Kidney (tissue), 13 donors: ENCODE measurements at regions not wholly inside any gene's neighbourhood (a gene's known extent, or its start where the extent isn't known, plus 50 kb on each side); places are given as distances from the start of the nearest gene placed in this dataset.

Experiments used
- DNase-seq, 5 donors: peaks; one replicate each; pipeline ENCODE4 v3.0.0-alpha.2; 2013 to 2020
- FAIRE-seq: peaks from 2 replicates; lab custom pipeline; 2012; peaks lifted over from hg19 to GRCh38; lab: Jason Lieb, UNC
- H3K27ac ChIP-seq, 2 donors: one replicate each; pipeline ENCODE4 v1.7.0; 2013; ENCODE audit warnings: low read depth in 2 of 2, low read length in 2 of 2, inconsistent platforms in 1 of 2
- H3K27me3 ChIP-seq: one replicate; pipeline ENCODE4 v1.7.1; 2013; ENCODE audit warnings: low read length, inconsistent platforms; ENCODE audit not compliant: control insufficient read depth, insufficient read depth
- H3K36me3 ChIP-seq, 3 donors: one replicate each; pipeline versions ENCODE4 v1.7.0 to v1.7.1; 2013; ENCODE audit warnings: low read length in 3 of 3, control low read depth in 1 of 3, inconsistent platforms in 1 of 3; ENCODE audit not compliant: insufficient read depth in 3 of 3, control insufficient read depth in 2 of 3
- H3K4me1 ChIP-seq, 3 donors: one replicate each; pipeline versions ENCODE4 v1.7.0 to v1.7.1; 2013; ENCODE audit warnings: low read length in 3 of 3, inconsistent platforms in 1 of 3, low read depth in 1 of 3; ENCODE audit not compliant: control insufficient read depth in 2 of 3, insufficient read depth in 2 of 3
- H3K4me3 ChIP-seq, 3 donors: one replicate each; pipeline versions ENCODE4 v1.7.0 to v1.8.1; 2013; ENCODE audit warnings: low read length in 3 of 3, control low read depth in 1 of 3, inconsistent platforms in 1 of 3
- H3K9ac ChIP-seq, 3 donors: one replicate each; pipeline versions ENCODE4 v1.7.0 to v1.7.1; 2013; ENCODE audit warnings: low read length in 3 of 3, control low read depth in 1 of 3, inconsistent platforms in 1 of 3
- H3K9me3 ChIP-seq, 3 donors: one replicate each; pipeline versions ENCODE4 v1.7.0 to v1.7.1; 2013; ENCODE audit warnings: low read length in 3 of 3, control low read depth in 1 of 3, inconsistent platforms in 1 of 3; ENCODE audit not compliant: control insufficient read depth in 2 of 3, insufficient read depth in 1 of 3
- intact Hi-C: fragments of 100-400 bp; cut with DNase I; formaldehyde crosslinking; loops from one replicate; pipeline ENCODE4 v1.11.1; 2022
- TF ChIP-seq, protein P1 (sequence below): IDR thresholded peaks from 3 replicates; pipeline ENCODE4 v1.5.1; 2012; ENCODE audit warnings: mild to moderate bottlenecking, moderate library complexity, borderline replicate concordance; ENCODE audit not compliant: insufficient read depth; ENCODE audit errors: extremely low read depth
- donor health status: control.
- donor health status: control.
- donor health status: control.
- donor health status: control.
- donor health status: control.
- donor health status: DM: yes; HTN: yes; CAD: no.
- donor health status: Normal renal cell carcinoma (clear cell type).

DNA sequence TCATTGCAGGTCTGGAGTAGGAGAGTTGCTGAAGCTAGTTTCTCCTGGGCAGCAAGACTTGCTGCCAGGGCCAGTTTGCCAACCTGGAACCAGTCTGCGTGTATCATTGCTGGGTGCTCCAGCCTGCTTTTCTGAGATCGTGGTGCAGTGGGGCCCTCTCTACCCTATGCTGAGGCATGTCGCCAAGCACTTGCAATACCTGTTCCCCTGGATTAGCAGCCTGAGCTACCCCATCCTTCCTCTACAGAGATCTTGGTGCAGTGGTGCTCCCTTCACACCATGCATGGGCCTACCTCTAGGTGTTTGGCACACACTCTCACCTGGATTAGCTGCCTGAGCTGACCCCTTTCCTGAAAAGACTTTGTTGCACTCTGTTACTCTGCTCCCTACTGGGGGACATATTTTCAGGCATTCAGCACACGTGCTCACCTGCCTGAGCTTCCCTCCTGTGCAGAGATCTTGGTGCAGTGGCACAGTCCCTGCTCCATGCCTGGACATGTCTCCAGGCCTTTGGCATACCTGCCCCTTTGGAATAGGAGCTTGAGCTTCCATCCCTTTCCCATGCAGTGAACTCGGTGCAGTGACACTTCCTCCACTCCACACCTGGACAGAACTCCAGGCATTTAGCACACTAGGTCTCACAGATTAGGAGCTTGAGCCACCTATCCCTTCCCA is 133.7 kb upstream of the CXCL13 start:
- Histone ChIP-seq H3K27me3 (no peaks in the 10 kb centered on the region), H3K4me3 (no peak overlapping the region), H3K9me3 (no peaks in the 10 kb centered on the region), H3K36me3 (no peaks in the 10 kb centered on the region), H3K4me1 (no peaks in the 10 kb centered on the region), H3K27ac (no peak overlapping the region), H3K9ac (no peak overlapping the region)
- TF ChIP-seq, protein P1, sequence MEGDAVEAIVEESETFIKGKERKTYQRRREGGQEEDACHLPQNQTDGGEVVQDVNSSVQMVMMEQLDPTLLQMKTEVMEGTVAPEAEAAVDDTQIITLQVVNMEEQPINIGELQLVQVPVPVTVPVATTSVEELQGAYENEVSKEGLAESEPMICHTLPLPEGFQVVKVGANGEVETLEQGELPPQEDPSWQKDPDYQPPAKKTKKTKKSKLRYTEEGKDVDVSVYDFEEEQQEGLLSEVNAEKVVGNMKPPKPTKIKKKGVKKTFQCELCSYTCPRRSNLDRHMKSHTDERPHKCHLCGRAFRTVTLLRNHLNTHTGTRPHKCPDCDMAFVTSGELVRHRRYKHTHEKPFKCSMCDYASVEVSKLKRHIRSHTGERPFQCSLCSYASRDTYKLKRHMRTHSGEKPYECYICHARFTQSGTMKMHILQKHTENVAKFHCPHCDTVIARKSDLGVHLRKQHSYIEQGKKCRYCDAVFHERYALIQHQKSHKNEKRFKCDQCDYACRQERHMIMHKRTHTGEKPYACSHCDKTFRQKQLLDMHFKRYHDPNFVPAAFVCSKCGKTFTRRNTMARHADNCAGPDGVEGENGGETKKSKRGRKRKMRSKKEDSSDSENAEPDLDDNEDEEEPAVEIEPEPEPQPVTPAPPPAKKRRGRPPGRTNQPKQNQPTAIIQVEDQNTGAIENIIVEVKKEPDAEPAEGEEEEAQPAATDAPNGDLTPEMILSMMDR: no peak
- FAIRE-seq (no peak), DNase-seq (no peak)
- intact Hi-C loops: no loop called here

DNA sequence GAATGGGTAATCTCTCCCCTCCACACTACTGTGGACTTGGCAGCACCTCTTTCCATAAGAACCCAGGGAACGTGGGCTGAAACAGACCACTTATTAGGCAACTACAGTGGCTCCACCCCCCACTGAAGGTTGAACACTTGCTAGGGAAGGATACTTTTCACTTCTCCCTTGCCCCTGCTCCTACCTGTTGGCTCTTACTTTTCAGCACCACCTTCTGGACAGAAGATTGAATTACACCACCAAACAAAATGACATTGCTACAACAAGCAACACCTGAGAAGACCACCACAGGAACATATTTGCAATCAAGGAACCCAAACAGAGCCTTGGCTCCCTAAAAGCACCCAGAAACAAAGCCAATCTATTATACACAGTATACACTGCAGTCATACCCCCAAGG is 132.1 kb upstream of the CXCL13 start:
- no peak overlapping the region for H3K9ac ChIP-seq
- H3K4me1 ChIP-seq: no peaks in the 10 kb centered on the region
- H3K27ac ChIP-seq: no peak overlapping the region
- intact Hi-C loops: no loop called here
- FAIRE-seq (no peak), DNase-seq (peak in 1 of 5 donors; percentile 3)
- no peak overlapping the region for H3K4me3 ChIP-seq
- H3K36me3 ChIP-seq: no peaks in the 10 kb centered on the region
- no peaks in the 10 kb centered on the region for H3K9me3 ChIP-seq
- no peaks in the 10 kb centered on the region for H3K27me3 ChIP-seq
- TF ChIP-seq, protein P1: peak; percentile 12

DNA sequence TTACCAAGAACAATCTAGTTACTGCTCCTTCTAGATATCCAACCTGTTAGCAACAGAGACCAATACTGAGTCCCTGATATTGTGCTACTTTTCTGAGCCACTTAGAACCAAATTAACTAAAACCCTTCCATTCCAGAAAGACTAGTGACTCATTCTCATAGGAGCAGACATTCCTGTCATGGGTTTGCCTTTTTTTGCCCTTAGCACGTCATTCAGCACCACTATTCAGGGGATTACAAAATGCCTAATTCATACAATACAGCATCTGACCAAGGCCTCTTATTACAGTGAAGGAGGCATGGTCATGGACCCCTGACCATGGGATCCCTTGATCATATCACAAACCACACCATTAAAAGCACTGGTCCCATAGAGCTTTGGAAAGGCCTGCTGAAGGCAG is 123.8 kb upstream of the CXCL13 start:
- no peak overlapping the region for H3K9ac ChIP-seq
- no peak overlapping the region for H3K27ac ChIP-seq
- intact Hi-C loops: no loop called here
- TF ChIP-seq, protein P1: no peak
- H3K9me3 ChIP-seq: no peaks in the 10 kb centered on the region
- no peaks in the 10 kb centered on the region for H3K4me1 ChIP-seq
- DNase-seq (no peak), FAIRE-seq (no peak)
- H3K36me3 ChIP-seq: no peaks in the 10 kb centered on the region
- H3K27me3 ChIP-seq: no peaks in the 10 kb centered on the region
- no peak overlapping the region for H3K4me3 ChIP-seq

- no peaks in the 10 kb centered on the region for H3K36me3 ChIP-seq
- intact Hi-C loops: no loop called here
Observed at GRCh38 chr4:77488882-77489281, 116.7 kb upstream of the CXCL13 start.

More at GRCh38 chr4:77488882-77489281, 116.7 kb upstream of the CXCL13 start:
- no peak for FAIRE-seq
- no peaks in the 10 kb centered on the region for H3K27me3 ChIP-seq
- H3K4me3 ChIP-seq: no peak overlapping the region
- DNase-seq: peak in 1 of 5 donors; percentile 6
- no peak overlapping the region for H3K9ac ChIP-seq
- H3K27ac ChIP-seq: no peak overlapping the region
- TF ChIP-seq, protein P1: no peak
- no peaks in the 10 kb centered on the region for H3K4me1 ChIP-seq
- H3K9me3 ChIP-seq: no peaks in the 10 kb centered on the region
